H9 (cell line): ENCODE measurements at regions not wholly inside any gene's neighbourhood (a gene's known extent, or its start where the extent isn't known, plus 50 kb on each side); places are given as distances from the start of the nearest gene placed in this dataset.

Experiments used
- DNase-seq: peaks from one replicate; pipeline ENCODE4 v3.0.0-alpha.2; 2017
- H2AFZ ChIP-seq: one replicate; pipeline ENCODE4 v1.6.1; 2013; ENCODE audit warnings: mild to moderate bottlenecking, low read length, control low read depth, moderate library complexity
- H2AK5ac ChIP-seq: 2 replicates; pipeline ENCODE4 v1.6.1; 2013; ENCODE audit warnings: low read length, control low read depth, mixed read lengths; ENCODE audit not compliant: insufficient read length
- H2BK120ac ChIP-seq: one replicate; pipeline ENCODE4 v1.6.1; 2013; ENCODE audit warnings: low read depth, mild to moderate bottlenecking, low read length, control low read depth, inconsistent platforms; ENCODE audit not compliant: poor library complexity, severe bottlenecking
- H2BK12ac ChIP-seq: 2 replicates; pipeline ENCODE4 v1.6.1; 2013; ENCODE audit warnings: low read length, control low read depth, mixed read lengths, low read depth; ENCODE audit not compliant: insufficient read length
- H2BK15ac ChIP-seq: 2 replicates; pipeline ENCODE4 v1.6.1; 2013; ENCODE audit warnings: low read depth, low read length, control low read depth
- H2BK20ac ChIP-seq: one replicate; pipeline ENCODE4 v1.6.1; 2013; ENCODE audit warnings: low read depth, mild to moderate bottlenecking, low read length, control low read depth, inconsistent platforms; ENCODE audit not compliant: poor library complexity, severe bottlenecking
- H2BK5ac ChIP-seq: 2 replicates; pipeline ENCODE4 v1.6.1; 2013; ENCODE audit warnings: low read length, control low read depth, mixed read lengths; ENCODE audit not compliant: insufficient read length
- H3K14ac ChIP-seq: 2 replicates; pipeline ENCODE4 v1.6.1; 2013; ENCODE audit warnings: low read length, control low read depth; ENCODE audit not compliant: insufficient read depth
- H3K18ac ChIP-seq: 2 replicates; pipeline ENCODE4 v1.6.1; 2013; ENCODE audit warnings: low read depth, mild to moderate bottlenecking, mixed read lengths, low read length, control low read depth; ENCODE audit not compliant: insufficient read length
- H3K23ac ChIP-seq: 2 replicates; pipeline ENCODE4 v1.6.1; 2013; ENCODE audit warnings: low read length, control low read depth, mixed read lengths, low read depth; ENCODE audit not compliant: insufficient read length
- H3K23me2 ChIP-seq: 2 replicates; pipeline ENCODE4 v1.6.1; 2013; ENCODE audit warnings: low read depth, mild to moderate bottlenecking, mixed read lengths, low read length, control low read depth; ENCODE audit not compliant: insufficient read length, poor library complexity, severe bottlenecking
- H3K27ac ChIP-seq: 2 replicates; pipeline ENCODE4 v1.5.1; 2013; ENCODE audit warnings: low read length, control low read depth, mixed read lengths, low read depth; ENCODE audit not compliant: insufficient read length
- H3K27me3 ChIP-seq: 2 replicates; pipeline ENCODE4 v1.6.1; 2013; ENCODE audit warnings: low read length, control low read depth, inconsistent platforms; ENCODE audit not compliant: insufficient read depth
- H3K4ac ChIP-seq: 2 replicates; pipeline ENCODE4 v1.6.1; 2013; ENCODE audit warnings: low read depth, mild to moderate bottlenecking, control low read depth, inconsistent platforms, low read length, moderate library complexity
- H3K4me1 ChIP-seq: 2 replicates; pipeline ENCODE4 v1.6.1; 2013; ENCODE audit warnings: low read length, control low read depth, inconsistent platforms; ENCODE audit not compliant: insufficient read depth
- H3K4me2 ChIP-seq: 2 replicates; pipeline ENCODE4 v1.6.1; 2013; ENCODE audit warnings: low read length, control low read depth, mixed read lengths; ENCODE audit not compliant: insufficient read length, insufficient read depth
- H3K56ac ChIP-seq: 2 replicates; pipeline ENCODE4 v1.6.1; 2013; ENCODE audit warnings: low read depth, mild to moderate bottlenecking, mixed read lengths, low read length, control low read depth; ENCODE audit not compliant: insufficient read length
- H3K79me1 ChIP-seq: 2 replicates; pipeline ENCODE4 v1.6.1; 2013; ENCODE audit warnings: low read depth, mild to moderate bottlenecking, moderate library complexity, low read length, control low read depth, inconsistent platforms; ENCODE audit not compliant: insufficient read depth, poor library complexity, severe bottlenecking
- H3K79me2 ChIP-seq: 2 replicates; pipeline ENCODE4 v1.6.1; 2013; ENCODE audit warnings: low read length, control low read depth, inconsistent platforms; ENCODE audit not compliant: insufficient read depth
- H3K9ac ChIP-seq: 2 replicates; pipeline ENCODE4 v1.6.1; 2013; ENCODE audit warnings: low read length, control low read depth, mixed read lengths; ENCODE audit not compliant: insufficient read length; ENCODE audit errors: extremely low read depth
- H3K9me3 ChIP-seq: one replicate; pipeline ENCODE4 v1.6.1; 2013; ENCODE audit warnings: low read depth, low read length, inconsistent platforms; ENCODE audit not compliant: control insufficient read depth
- H3T11ph ChIP-seq: one replicate; pipeline ENCODE4 v1.6.1; 2013; ENCODE audit warnings: mild to moderate bottlenecking, low read length, control low read depth, inconsistent platforms
- H4K20me1 ChIP-seq: one replicate; pipeline ENCODE4 v1.6.1; 2013; ENCODE audit not compliant: control insufficient read depth, insufficient read length, insufficient read depth
- H4K5ac ChIP-seq: 2 replicates; pipeline ENCODE4 v1.6.1; 2013; ENCODE audit warnings: low read depth, mild to moderate bottlenecking, mixed read lengths, low read length, control low read depth; ENCODE audit not compliant: insufficient read length
- H4K8ac ChIP-seq: replicated peaks from 2 replicates; pipeline ENCODE4 v1.6.1; 2013; ENCODE audit warnings: low read length, control low read depth, mixed read lengths, low read depth; ENCODE audit not compliant: insufficient read length
- H4K91ac ChIP-seq: 2 replicates; pipeline ENCODE4 v1.6.1; 2013; ENCODE audit warnings: low read depth, mild to moderate bottlenecking, moderate library complexity, mixed read lengths, low read length, control low read depth; ENCODE audit not compliant: insufficient read length
- H3K27ac Mint-ChIP-seq, 3 experiments: 2 replicates in 2 of 3; 3 replicates in 1 of 3; pipeline ENCODE4 v1.8.0; 2020 to 2021; ENCODE audit warnings: mixed read lengths in 3 of 3, mild to moderate bottlenecking in 1 of 3, moderate library complexity in 1 of 3
- H3K27me3 Mint-ChIP-seq: 2 replicates; pipeline ENCODE4 v1.8.0; 2021; ENCODE audit warnings: low read depth, mild to moderate bottlenecking, moderate library complexity, mixed read lengths
- H3K36me3 Mint-ChIP-seq, 3 experiments: 2 replicates in 2 of 3; 3 replicates in 1 of 3; pipeline ENCODE4 v1.8.0; 2020 to 2021; ENCODE audit warnings: low read depth in 3 of 3, mixed read lengths in 3 of 3; ENCODE audit not compliant: insufficient read depth in 1 of 3
- H3K4me1 Mint-ChIP-seq, 2 experiments: 2 replicates each; pipeline ENCODE4 v1.8.0; 2020; ENCODE audit warnings: mixed read lengths in 2 of 2
- H3K4me3 Mint-ChIP-seq, 2 experiments: 2 replicates in 1 of 2; 3 replicates in 1 of 2; pipeline ENCODE4 v1.8.0; 2020 to 2021; ENCODE audit warnings: mild to moderate bottlenecking in 2 of 2, mixed read lengths in 2 of 2, moderate library complexity in 1 of 2
- H3K9me3 Mint-ChIP-seq, 2 experiments: 2 replicates in 1 of 2; 3 replicates in 1 of 2; pipeline ENCODE4 v1.8.0; 2020; ENCODE audit warnings: mild to moderate bottlenecking in 2 of 2, mixed read lengths in 2 of 2, moderate library complexity in 1 of 2
- CTCF ChIP-seq: fragments of 200-600 bp; sonication (generic); conservative IDR thresholded peaks from 3 replicates; pipeline ENCODE4 v1.8.0; 2021; ENCODE audit warnings: antibody characterized with exemption, mild to moderate bottlenecking
- WGBS: extraction: QIAGEN DNeasy Blood & Tissue Kit; methylation state at CpG from one replicate; pipeline ENCODE4 v1.1.7; 2013; ENCODE audit warnings: missing lambda C conversion rate, low lambda C conversion rate, mixed read lengths; ENCODE audit not compliant: insufficient read length; ENCODE audit errors: extremely low coverage; 5-methylcytosine and 5-hydroxymethylcytosine counted together

GRCh38 chr13:102951808-102952207 is 106.0 kb downstream of the ERCC5 start:
- Histone ChIP-seq H3K14ac (no peak overlapping the region), H4K8ac (no peak overlapping the region), H2BK5ac (no peak overlapping the region), H3K4ac (no peak overlapping the region), H2AFZ (no peak overlapping the region), H3K9me3 (no peaks in the 10 kb centered on the region), H3K27me3 (no peaks in the 10 kb centered on the region), H4K91ac (no peak overlapping the region), H3K79me1 (no peaks in the 10 kb centered on the region), H3K4me1 (no peaks in the 10 kb centered on the region), H3K23me2 (no peaks in the 10 kb centered on the region), H3K18ac (no peak overlapping the region), H2BK12ac (no peak overlapping the region), H3K4me2 (no peak overlapping the region), H3K79me2 (no peaks in the 10 kb centered on the region), H2BK15ac (no peak overlapping the region), H4K5ac (no peak overlapping the region), H2BK120ac (no peak overlapping the region), H2AK5ac (no peak overlapping the region), H3K23ac (no peak overlapping the region), H3K27ac (no peak overlapping the region), H3K56ac (no peak overlapping the region), H3T11ph (no peak overlapping the region), H4K20me1 (no peaks in the 10 kb centered on the region), H2BK20ac (no peak overlapping the region), H3K9ac (no peak overlapping the region)
- no peaks in the 10 kb centered on the region for H3K36me3 Mint-ChIP-seq
- DNase-seq, result no peak
- peaks cover 5 to 8% of the 10 kb centered on the region in 2 experiments for H3K4me1 Mint-ChIP-seq
- no peaks in the 10 kb centered on the region for H3K9me3 Mint-ChIP-seq
- no peak overlapping the region for H3K4me3 Mint-ChIP-seq
- 0 out of 7 replicates have a peak overlapping the region, but pooled peaks of 1 of the 3 experiments have one; percentile 14 for H3K27ac Mint-ChIP-seq
- no peak for TF ChIP-seq CTCF
- no CpG with 5 or more reads among the region's 9 CpGs for WGBS
- H3K27me3 Mint-ChIP-seq, result no peaks in the 10 kb centered on the region
